HL-60 (cell line): ENCODE measurements at regions not wholly inside any gene's neighbourhood (a gene's known extent, or its start where the extent isn't known, plus 50 kb on each side); places are given as distances from the start of the nearest gene placed in this dataset.

Experiments
- DNase-seq, 2 experiments: peaks; one replicate each; pipeline ENCODE4 v3.0.0-alpha.2; 2010 to 2020; ENCODE audit warnings: low read depth in 1 of 2, low spot score in 1 of 2
- H3K27ac ChIP-seq: fragments of 250-450 bp; sonication (Bioruptor Pico); replicated peaks from 2 replicates; pipeline ENCODE4 v1.5.1; 2020; ENCODE audit warnings: mild to moderate bottlenecking, moderate library complexity
- H3K27me3 ChIP-seq: fragments of 250-450 bp; sonication (Bioruptor Pico); 2 replicates; pipeline ENCODE4 v1.5.1; 2021; ENCODE audit warnings: mild to moderate bottlenecking, moderate library complexity; ENCODE audit not compliant: insufficient read depth, poor library complexity, severe bottlenecking
- H3K4me3 ChIP-seq: replicated peaks from 2 replicates; pipeline ENCODE4 v1.5.1; 2011; ENCODE audit warnings: mild to moderate bottlenecking, control low read depth, low read length; ENCODE audit not compliant: insufficient read depth
- CTCF ChIP-seq: IDR thresholded peaks from one replicate; pipeline ENCODE4 v1.5.1; 2011; ENCODE audit warnings: low read length, control low read depth, inconsistent platforms; ENCODE audit not compliant: insufficient read depth
- GABPA ChIP-seq: IDR thresholded peaks from 2 replicates; pipeline ENCODE4 v1.6.1; 2012; ENCODE audit warnings: low read depth
- POLR2AphosphoS5 ChIP-seq: IDR thresholded peaks from 2 replicates; pipeline ENCODE4 v1.6.1; 2012; ENCODE audit warnings: low read depth
- SPI1 ChIP-seq: IDR thresholded peaks from 2 replicates; pipeline ENCODE4 v1.6.1; 2012; ENCODE audit warnings: low read depth, mild to moderate bottlenecking, borderline replicate concordance
- TF ChIP-seq, protein P1 (sequence below): IDR thresholded peaks from 2 replicates; pipeline ENCODE4 v1.6.1; 2012; ENCODE audit warnings: low read depth; ENCODE audit not compliant: insufficient replicate concordance

GRCh38 chr4:30837861-30838260 lies 117.7 kb downstream of the PCDH7 start:
- no peak for DNase-seq
- Histone ChIP-seq H3K4me3 (no peak overlapping the region), H3K27me3 (no peaks in the 10 kb centered on the region), H3K27ac (no peak overlapping the region)
- TF ChIP-seq POLR2AphosphoS5 (no peak), CTCF (no peak), SPI1 (no peak), GABPA (no peak)
- TF ChIP-seq, protein P1, sequence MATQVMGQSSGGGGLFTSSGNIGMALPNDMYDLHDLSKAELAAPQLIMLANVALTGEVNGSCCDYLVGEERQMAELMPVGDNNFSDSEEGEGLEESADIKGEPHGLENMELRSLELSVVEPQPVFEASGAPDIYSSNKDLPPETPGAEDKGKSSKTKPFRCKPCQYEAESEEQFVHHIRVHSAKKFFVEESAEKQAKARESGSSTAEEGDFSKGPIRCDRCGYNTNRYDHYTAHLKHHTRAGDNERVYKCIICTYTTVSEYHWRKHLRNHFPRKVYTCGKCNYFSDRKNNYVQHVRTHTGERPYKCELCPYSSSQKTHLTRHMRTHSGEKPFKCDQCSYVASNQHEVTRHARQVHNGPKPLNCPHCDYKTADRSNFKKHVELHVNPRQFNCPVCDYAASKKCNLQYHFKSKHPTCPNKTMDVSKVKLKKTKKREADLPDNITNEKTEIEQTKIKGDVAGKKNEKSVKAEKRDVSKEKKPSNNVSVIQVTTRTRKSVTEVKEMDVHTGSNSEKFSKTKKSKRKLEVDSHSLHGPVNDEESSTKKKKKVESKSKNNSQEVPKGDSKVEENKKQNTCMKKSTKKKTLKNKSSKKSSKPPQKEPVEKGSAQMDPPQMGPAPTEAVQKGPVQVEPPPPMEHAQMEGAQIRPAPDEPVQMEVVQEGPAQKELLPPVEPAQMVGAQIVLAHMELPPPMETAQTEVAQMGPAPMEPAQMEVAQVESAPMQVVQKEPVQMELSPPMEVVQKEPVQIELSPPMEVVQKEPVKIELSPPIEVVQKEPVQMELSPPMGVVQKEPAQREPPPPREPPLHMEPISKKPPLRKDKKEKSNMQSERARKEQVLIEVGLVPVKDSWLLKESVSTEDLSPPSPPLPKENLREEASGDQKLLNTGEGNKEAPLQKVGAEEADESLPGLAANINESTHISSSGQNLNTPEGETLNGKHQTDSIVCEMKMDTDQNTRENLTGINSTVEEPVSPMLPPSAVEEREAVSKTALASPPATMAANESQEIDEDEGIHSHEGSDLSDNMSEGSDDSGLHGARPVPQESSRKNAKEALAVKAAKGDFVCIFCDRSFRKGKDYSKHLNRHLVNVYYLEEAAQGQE: no peak

- Histone ChIP-seq H3K4me3 (no peak overlapping the region), H3K27me3 (no peaks in the 10 kb centered on the region), H3K27ac (no peak overlapping the region)
- no peak for DNase-seq
- TF ChIP-seq, protein P1: no peak
- TF ChIP-seq SPI1: no peak
- no peak for TF ChIP-seq CTCF
- no peak for TF ChIP-seq POLR2AphosphoS5
- TF ChIP-seq GABPA: no peak
These were observed 118.2 kb downstream of the PCDH7 start for GRCh38 chr4:30838331-30838730.

DNA sequence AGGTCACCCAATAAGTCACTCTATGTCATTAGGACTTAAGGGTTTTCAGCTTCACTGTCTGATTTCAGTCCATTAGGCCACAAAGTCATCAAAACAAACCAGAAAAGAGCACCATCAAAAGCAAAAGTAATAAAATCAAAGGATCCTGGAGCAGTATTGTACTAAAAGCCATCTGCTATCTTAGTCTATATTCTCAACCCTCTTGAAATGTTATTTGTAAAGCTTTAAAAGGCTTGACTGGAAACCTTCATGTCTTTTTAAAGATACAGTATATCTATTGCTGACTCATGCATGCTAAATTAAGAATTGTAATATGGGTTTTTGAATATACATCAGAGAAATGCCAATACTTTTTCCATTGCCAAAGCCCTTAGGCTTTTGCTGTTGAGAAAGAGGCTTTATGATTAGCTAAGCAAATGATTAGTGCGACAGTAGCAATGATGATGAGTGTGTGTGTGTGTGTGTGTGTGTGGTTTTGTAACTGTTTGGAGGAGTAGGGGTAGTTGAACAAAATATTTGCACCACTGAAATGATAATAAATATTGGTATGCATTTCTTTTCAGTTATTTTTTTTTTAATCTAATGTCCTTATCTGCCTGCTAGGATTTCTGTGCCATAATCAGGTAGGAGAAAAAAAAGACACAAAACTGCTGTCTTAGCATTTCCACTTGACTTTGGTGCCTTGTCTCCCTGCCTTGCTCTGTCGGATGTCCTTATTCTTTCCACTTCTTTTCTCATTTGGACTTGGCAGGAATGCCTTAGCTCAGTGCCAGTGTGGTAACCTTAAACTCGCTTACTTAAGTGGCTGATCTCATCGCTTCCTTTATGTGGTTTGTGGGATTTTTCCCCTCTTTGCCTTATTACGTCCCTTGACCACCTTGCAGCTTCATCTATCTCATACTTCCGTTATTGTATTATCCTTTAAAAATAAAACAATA lies 119.7 kb downstream of the PCDH7 start:
- Histone ChIP-seq H3K27ac (no peak overlapping the region), H3K27me3 (no peaks in the 10 kb centered on the region), H3K4me3 (no peak overlapping the region)
- no peak for DNase-seq
- TF ChIP-seq SPI1: no peak
- TF ChIP-seq GABPA: no peak
- TF ChIP-seq, protein P1: no peak
- no peak for TF ChIP-seq CTCF
- no peak for TF ChIP-seq POLR2AphosphoS5
